UCSD-AML1 (cell line): ENCODE measurements at regions not wholly inside any gene's neighbourhood (a gene's known extent, or its start where the extent isn't known, plus 50 kb on each side); places are given as distances from the start of the nearest gene placed in this dataset.
"Not testable (repeated sequence)": the region's sequence is repeated elsewhere in the genome, so short reads cannot be mapped to it uniquely, and the experiment has no call there.

Experiments used
- DNase-seq: peaks from one replicate; lab custom pipeline; 2025; ENCODE audit not compliant: unreplicated experiment; lab: John Stamatoyannopoulos, UW

DNA sequence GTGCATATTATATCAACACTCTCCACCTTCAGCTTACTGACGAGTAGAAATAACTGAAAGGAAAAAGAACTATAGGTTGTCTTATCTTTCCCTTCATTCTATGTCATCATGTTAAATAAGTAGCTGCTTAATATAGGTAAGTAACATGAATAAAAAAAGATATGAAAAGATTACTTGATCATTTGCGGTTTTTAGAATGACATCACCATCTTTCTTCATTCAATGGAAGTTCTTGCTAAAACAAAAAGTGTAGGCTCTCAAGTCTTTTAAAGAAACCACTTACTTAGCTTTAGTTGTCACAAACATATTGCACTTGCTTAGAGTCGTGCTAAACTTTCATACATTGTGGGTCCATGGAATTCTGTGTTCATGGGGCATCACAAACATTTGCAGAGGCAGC is 331.1 kb upstream of the DEPDC1 start:
- no peak for DNase-seq

DNA sequence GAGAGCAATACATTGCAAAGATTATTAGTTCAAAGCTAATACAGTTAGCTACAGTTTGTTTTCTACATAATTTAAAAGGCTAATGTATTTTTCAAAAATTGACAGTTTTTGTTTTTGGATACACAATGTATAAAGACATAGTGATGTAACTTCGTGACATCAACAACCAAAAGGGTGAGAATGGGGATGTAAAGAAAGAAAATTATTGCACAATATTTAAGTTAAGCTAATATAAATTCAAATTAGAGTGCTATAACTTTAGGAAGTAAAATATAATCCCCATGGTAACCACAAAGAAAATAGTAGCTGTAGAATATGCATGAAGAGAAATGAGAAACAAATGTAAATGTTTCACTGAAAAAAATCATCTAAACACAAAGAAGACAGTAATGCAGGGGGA is 334.4 kb upstream of the DEPDC1 start:
- DNase-seq: no peak

DNA sequence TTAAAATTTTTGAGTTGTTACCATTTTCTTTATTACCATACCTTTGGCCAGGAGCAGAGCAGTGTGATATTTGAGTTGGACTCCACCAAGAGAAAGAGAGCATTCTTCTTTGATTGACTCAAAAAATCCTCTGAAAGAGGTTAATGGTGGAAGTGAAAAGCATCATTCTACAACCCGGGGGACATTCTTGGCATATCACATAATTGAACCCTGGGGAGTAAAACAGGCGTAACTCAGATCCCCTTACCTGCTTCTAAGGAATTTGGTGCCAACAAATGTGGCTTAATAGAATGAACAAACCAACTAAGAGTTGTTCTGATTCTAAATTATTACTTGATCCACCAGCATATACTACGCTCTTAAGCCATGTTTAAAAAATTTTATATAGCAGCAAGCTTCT is 351.1 kb upstream of the DEPDC1 start:
- no peak for DNase-seq

DNA sequence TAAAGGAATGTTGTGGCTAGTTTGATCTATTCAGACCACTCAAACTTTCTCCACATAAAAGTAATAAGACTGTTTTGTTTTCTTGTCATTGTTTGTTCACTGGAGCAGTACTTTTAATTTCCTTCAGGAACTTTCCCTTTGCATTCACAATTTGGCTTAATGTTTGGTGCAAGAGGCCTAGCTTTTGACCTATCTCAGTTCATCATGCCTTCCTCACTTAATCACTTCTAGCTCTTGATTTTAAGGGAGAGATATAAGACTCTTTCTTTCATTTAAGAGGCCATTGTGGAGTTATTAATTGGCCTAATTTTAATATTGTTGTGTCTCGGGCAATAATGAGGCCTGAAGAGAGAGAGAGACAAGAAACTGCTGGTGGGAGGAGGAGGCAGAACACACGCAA is 371.7 kb upstream of the DEPDC1 start:
- DNase-seq: no peak

DNA sequence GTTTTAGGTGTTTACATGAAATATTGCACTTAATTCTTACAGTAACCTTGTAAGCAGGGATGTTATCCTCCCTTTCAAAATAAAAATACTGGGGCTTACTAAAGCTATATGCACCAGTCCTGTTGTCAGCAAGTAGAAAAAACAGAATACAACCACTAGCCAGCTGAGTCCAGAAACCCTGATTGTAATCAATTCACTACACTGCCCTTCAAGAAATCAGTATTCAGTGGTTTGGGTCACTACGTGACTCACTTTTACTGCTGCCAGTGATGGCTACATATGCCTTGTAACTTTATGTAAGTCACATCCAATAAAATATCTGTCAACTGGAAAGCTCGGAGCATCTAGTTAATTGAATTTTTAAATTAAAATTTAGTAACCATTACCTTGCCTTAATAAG is 376.3 kb upstream of the DEPDC1 start:
- no peak for DNase-seq

DNA sequence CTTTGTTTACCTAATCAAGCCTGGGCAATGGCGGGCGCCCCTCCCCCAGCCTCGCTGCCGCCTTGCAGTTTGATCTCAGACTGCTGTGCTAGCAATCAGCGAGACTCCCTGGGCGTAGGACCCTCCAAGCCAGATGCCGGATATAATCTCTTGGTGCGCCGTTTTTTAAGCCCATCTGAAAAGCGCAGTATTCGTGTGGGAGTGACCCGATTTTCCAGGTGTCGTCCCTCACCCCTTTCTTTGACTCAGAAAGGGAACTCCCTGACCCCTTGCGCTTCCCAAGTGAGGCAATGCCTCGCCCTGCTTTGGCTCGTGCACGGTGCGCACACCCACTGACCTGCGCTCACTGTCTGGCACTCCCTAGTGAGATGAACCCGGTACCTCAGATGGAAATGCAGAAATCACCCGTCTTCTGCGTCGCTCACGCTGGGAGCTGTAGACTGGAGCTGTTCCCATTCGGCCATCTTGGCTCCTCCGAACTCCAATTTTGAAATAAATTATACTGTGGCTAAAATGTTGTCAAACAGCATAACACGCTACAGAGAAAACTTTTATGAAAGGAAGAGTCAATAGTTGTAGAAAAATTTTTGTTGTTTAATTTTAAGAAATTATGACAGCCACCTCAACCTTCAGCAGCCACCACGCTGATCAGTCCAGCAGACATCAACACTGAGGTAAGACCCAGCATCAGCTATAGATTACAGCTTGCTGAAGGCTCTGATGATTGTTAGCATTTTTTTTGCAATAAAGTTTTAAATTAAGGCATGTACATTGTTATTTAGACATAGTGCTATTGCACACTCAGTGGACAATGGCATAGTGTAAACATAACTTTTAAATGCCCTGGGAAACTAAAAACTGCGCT is 384.7 kb upstream of the DEPDC1 start:
- DNase-seq: not testable (repeated sequence)

DNA sequence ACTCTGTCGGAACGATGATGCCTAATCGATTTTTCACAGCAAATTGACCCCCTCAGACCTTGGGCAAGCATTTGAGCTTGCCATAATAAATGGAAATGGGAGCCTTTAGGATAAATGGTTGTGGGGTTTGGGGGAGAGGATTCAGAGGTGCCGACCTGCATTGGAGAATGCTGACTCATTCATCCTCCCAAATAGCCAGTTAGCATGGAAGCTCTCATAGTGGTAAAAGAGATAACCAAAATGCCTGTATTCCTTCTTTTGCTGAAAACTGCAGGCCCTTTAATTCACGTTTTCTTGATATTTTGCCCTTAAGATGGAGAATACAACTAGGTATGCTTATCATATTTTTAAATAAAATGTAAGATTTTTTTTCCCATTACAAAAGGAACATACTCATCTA is 392.6 kb upstream of the DEPDC1 start:
- DNase-seq: no peak

DNA sequence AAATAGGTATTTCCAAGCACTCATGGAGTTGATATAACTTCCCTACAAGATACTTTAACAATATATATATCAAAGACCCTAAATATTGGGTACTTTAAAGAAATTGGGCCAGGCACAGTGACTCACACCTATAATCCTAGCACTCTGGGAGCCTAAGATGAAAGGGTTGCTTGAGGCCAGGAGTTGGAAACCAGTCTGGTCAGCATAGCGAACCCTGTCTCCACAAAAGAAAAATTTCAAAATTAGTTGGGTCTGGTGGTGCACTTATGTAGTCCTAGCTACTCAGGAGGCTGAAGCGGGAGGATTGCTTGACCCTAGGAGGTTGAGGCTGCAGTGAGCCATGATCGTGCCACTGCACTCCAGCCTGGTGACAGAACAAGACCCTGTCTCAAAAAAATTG is 393.9 kb upstream of the DEPDC1 start:
- DNase-seq: no peak

DNA sequence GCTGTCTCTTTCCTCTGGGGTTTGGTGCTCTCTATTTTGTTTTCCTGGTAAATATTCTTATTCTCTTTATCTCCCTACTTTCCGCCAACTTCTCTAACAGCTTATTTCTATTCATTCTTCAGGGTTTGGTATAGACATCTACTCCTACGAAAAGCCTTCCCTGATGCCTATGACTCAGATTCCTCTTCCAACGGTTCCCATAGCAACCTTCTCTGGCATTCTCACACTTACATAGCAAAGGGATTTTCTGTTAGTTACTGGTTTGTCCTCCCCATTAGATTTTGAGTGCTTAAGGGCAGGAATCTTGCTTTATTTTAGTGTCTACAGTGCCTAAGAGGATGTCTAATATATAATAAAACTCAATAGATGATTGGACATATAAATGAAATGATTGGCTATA is 407.6 kb upstream of the DEPDC1 start:
- DNase-seq: no peak

DNA sequence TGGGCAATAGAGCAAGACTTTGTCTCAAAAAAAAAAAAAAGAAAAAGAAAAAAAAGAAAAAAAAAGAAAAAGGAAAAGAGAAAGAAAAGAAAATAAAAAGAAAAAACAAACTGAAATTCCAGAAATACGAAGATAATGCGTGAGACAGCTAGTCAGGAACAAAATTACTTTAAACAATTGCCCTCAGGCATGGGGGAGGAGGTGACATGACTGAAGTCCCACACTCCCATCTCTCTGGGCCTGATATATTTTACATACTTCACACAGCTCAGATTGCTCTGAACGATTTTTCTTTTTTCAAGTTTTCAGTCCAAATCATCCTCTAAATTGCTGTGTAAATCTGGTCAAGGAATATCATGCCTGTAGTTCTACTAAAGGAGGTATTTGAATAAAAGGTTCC is 409.5 kb upstream of the DEPDC1 start:
- no peak for DNase-seq

DNA sequence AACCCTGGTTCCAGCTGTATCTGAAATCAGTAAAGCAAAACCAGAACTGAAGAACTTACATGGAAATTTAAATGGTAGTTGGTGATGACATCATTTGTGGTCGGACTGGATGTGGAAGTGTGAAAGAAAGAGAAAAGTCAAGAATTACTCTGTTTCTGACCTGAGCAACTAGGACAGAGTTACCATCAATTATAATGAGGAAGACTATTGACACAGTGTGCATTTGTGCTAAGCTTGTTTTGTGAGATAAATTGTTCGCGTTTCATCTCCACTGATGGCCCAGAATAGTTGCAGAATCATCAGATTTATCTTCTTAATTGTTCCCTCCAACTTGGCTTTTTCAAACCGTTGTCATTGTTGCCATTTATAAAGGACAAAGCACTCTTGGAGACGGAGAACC is 410.6 kb upstream of the DEPDC1 start:
- no peak for DNase-seq

DNA sequence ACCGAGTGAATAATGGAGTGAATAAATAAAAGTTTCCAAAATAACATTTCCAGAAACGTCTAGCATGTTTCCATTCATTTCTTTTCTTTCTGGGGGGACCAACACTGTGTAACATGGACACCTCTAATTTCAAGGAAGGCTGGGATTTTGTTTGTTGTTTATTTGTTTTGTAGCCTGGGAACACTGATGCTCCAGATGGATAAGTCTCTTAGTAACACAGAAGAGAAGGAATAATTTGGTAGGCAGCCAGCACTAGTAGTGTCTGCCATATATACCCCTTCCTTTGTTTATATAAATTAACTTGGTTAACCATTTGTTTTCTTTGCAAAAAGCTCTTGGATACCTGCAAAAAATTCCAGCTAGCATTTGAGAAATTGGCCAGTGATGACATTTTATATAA is 411.4 kb upstream of the DEPDC1 start:
- no peak for DNase-seq

DNA sequence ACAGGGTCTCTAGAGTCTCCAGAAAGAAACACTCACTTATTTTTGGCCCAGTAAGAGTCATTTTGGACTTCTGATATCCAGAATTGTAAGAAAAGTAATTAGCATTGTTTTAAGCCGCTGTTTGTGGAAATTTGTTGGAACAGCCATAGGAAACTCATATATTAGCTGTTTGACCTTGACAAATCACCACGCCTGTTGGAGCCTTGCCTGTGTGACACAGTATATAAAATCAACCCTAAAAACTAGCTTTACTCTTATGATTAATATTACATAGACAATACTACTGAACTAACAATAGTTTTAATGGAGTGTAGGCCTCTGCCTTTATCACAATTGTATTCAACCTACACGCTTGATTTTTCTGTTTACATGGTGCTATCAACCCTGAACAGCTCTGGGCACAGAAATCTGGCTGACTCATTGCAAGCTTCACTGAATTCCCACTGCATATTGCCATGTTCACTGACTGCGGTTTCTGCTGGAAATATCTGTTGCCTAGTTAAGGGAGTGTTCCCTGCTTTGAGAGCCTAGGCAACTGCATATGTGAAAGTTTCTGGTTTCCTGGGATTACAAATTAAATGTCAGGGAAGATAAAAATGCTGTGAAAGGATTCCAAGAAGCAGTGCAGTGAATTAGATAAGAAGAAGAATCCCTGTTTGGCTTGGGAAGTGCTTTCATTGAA is 419.5 kb upstream of the DEPDC1 start:
- DNase-seq: no peak

DNA sequence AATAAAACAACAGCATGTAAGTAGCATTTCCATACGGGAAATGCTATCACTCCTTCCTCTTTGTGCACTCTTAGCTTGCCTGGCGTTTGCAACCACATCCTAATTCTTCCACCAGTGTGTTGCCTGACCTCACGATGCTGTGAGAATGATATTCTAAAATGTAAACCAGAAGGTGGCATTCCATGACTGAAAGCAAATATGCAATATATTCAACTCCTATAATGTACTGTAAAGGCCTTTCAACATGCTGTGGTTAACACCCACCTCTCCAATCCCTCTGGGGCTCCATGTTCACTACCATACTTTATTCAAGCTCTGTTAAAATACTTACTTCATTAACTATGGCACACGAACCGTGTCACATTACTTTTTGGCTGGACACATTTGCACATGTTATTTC is 420.6 kb upstream of the DEPDC1 start:
- no peak for DNase-seq

DNA sequence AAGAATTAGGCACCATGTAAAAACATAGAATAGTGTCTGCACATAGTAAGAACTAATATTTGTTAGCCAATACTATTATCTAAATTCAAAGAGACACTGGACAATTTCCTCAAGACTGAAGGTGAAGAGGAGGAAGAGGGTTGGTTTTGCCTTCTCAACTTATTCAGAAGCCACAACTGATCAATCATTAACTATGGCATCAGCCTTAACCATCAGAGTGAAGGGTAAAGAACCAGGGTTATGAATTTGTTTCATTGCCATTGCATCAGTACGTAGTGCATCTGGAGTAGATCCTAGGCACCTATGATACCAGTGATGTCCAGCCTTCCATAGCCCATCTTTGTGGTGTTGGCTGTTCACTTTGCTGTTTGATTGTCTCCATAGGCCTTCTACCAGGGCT is 421.7 kb upstream of the DEPDC1 start:
- DNase-seq: no peak

DNA sequence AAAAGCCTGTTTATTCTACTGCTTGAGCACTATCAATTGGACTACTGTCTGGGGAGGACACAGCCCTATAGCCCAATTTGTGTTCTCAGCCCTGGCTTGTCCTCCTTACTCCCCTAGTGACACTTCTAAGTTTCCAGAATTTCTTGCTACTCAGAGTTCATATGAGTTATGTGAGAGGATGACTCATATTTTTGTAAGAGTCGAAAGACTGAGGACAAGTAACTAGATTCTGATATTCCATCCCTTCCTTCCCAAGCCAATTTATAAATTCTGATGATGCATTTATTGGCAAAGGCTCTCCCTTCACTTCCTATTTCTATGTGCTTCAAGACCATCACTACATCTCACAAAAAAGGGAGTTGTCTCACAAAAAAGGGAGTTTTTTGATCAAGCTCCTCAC is 422.2 kb upstream of the DEPDC1 start:
- no peak for DNase-seq

DNA sequence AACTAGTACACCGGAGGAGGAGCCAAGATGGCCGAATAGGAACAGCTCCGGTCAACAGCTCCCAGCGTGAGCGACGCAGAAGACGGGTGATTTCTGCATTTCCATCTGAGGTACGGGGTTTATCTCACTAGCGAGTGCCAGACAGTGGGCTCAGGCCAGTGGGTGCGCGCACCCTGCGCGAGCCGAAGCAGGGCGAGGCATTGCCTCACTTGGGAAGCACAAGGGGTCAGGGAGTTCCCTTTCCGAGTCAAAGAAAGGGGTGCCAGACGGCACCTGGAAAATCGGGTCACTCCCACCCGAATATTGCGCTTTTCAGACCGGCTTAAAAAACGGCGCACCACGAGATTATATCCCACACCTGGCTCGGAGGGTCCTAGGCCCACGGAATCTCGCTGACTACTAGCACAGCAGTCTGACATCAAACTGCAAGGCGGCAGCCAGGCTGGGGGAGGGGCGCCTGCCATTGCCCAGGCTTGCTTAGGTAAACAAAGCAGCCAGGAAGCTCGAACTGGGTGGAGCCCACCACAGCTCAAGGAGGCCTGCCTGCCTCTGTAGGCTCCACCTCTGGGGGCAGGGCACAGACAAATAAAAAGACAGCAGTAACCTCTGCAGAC is 426.7 kb upstream of the DEPDC1 start:
- not testable (repeated sequence) for DNase-seq

DNA sequence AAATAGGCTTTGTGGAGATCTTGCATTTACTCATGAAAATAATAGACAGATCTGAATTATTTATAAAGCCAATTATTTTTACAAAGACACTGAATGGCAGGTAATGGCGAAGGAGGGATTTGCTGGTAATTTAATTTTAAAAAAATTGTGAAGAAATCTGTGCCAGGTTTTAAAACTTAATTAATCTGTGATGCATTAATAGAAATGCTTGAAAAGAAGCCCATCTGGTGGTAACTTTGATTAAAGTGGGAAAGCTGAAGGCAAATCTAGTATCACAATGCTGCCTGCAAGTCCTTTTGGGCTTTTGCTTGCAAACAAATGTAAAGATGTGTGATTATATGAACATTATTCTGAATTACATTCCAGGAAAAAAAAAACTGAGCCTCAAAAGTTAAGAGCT is 433.2 kb upstream of the DEPDC1 start:
- DNase-seq: no peak

DNA sequence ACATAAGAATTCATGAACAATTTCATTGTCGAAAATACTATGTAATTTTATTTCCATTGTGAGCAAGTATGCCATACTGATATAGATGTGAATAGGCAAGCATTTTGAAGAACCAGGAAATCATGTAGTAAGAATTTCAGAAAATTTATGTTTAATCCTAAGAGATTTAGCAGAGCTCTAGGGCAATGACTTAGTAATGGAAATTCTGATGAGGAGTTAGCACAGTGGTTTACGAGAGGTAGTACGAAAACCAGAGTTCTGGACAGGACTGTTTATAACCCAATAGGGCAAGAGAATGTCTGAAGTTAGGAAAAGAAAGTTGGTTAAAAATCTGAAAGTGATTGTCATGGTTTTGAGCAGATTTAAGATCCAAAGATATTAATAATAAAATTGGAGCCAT is 439.6 kb upstream of the DEPDC1 start:
- no peak for DNase-seq

DNA sequence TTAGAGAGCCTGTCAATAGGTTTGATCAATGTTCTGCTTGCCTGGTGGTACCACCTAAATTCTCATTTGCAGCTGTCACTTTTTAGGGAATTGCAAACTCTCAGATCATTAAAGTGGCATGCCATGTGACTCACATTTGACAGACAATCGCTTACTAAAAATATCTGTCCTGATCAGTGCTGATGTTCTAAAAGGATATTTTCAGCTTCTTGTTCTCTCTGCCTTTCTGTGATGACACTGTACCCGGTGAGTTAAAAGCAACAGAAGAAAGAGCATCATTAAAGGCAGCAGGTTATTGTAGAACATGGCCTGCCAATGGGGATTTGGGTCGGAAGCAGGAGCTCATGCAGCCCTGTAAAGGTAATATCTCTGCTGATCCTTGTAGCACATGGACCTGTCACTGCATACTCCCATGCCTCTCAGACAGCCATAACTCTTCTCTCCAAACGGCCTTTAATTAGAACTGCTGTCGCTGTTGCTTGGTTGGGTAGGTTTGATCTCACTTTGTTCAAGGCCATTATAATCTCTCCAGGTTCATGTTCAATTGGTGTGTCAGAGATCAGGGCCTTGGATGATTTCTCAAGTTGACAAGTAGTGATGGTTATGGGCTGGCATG is 441.3 kb upstream of the DEPDC1 start:
- DNase-seq: no peak

DNA sequence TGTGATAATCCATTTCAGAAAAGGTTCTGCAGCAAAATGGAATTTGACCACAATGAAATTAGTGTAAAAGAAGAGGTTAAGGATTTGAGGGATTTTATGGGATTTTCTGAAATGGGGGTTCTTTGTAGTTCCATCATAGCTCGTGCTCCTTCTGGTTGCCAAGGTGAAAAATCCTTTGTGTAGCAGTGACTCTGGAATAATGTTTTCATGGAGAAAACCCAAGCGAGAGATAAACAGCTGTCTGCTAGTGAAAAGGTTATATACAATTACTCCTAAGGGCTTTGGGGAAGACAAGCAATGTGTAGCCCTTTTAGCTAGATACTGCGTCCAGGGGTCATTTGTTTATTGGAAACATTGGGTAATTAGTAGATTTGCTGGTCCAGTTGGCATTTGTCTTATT is 453.2 kb upstream of the DEPDC1 start:
- DNase-seq: no peak

DNA sequence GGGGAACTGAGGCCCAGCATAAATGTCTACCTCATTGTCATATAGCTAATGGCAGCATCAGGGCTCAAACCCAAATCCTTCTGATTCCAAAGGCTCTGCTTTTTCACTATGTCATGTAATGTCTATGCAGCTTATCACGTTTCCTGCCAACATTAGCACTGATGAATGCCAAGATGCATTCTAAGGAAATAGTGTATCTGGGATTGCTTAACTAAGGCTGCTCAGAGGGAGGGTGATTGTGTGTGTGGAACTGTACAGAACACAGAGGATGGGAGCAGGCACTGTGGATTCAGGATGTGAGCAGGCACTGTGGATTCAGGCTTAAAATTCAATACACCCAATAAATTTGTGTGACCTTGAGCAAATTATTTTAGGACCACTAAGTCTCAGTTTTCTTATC is 456.4 kb upstream of the DEPDC1 start:
- DNase-seq: no peak
